ENCODE measurements at regions not wholly inside any gene's neighbourhood (a gene's known extent, or its start where the extent isn't known, plus 50 kb on each side); places are given as distances from the start of the nearest gene placed in this dataset.

DNA sequence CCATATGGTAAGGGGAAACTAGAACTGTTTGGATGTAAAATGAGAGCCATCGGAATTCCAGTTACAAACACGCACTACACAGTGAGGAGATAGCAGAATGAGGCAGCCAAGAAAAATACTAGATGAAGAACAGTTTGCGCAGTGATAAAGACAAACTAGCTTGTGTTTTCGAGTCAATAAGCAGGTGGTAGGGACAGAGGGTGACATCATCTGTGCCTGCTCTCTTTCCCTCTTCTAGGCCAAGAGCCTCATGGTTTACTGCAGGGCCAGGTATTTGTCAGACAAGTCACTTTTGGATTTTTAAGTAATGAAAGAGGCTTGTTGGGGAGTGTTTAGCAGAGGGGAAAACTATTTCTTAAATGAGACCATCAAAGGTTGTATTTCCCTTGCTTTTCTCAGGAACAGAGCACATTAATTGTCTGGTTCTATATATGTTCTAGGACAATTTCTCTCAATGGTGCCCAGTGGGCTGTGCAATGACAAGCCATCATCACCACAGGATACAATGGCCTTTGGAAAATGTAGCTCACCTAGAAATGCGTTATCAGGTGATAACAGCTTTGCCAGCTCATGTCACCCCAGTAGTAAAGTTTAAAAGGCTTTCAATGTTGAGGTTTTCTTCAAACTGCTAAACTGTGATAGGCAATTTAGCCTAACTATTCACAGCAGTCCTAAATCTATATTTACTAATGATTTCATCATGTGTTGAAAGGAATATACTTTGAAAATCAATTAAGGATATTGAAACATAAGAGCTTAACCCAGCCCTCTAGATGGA lies 1210.3 kb upstream of the ZEB2 start:
- H3K27me3 ChIP-seq (ENCODE audit: control insufficient read depth, insufficient read depth, low read length) = no peaks in the 10 kb centered on the region
- no peaks in the 10 kb centered on the region for H3K36me3 ChIP-seq (replicated peaks; ENCODE audit: control insufficient read depth, insufficient read depth, low read length)
- DNase-seq = no peak
- no peak overlapping the region for H3K4me3 ChIP-seq (ENCODE audit: insufficient read depth, low read depth, low read length)

DNA sequence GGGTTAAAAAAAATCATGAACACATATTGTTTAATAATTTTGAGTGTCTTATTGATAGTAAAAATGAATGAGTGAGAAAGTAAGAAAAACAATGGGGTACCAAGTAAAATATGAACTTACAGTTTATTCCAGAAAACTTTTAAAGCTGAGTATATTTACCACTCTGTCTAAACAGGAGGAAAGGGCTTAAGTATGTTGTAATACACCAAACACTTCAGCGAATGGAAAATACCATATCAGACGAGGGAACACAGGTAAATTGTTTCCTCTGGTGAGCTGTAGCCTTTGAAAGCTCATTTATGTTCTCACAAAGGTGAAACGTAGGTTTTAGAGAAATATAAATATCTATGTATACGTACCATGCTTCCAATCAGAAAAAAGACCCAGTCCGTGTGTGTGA lies 1209.6 kb upstream of the ZEB2 start:
- H3K27me3 ChIP-seq (ENCODE audit: control insufficient read depth, insufficient read depth, low read length) = no peaks in the 10 kb centered on the region
- H3K4me3 ChIP-seq (ENCODE audit: insufficient read depth, low read depth, low read length) = no peak overlapping the region
- no peaks in the 10 kb centered on the region for H3K36me3 ChIP-seq (replicated peaks; ENCODE audit: control insufficient read depth, insufficient read depth, low read length)
- no peak for DNase-seq

- Histone ChIP-seq H3K4me3 (ENCODE audit: insufficient read depth, low read depth, low read length) (no peak overlapping the region), H3K36me3 (replicated peaks; ENCODE audit: control insufficient read depth, insufficient read depth, low read length) (no peaks in the 10 kb centered on the region), H3K27me3 (ENCODE audit: control insufficient read depth, insufficient read depth, low read length) (no peaks in the 10 kb centered on the region)
- DNase-seq = no peak
Measured at GRCh38 chr2:145728511-145728910, 1208.6 kb upstream of the ZEB2 start.

GRCh38 chr2:145725876-145726275 lies 1206.0 kb upstream of the ZEB2 start:
- Histone ChIP-seq H3K36me3 (replicated peaks; ENCODE audit: control insufficient read depth, insufficient read depth, low read length) (no peaks in the 10 kb centered on the region), H3K27me3 (ENCODE audit: control insufficient read depth, insufficient read depth, low read length) (no peaks in the 10 kb centered on the region), H3K4me3 (ENCODE audit: insufficient read depth, low read depth, low read length) (no peak overlapping the region)
- DNase-seq = no peak

GRCh38 chr2:145724311-145724898 lies 1204.5 kb upstream of the ZEB2 start:
- no peaks in the 10 kb centered on the region for H3K36me3 ChIP-seq (replicated peaks; ENCODE audit: control insufficient read depth, insufficient read depth, low read length)
- H3K27me3 ChIP-seq (ENCODE audit: control insufficient read depth, insufficient read depth, low read length) = no peaks in the 10 kb centered on the region
- H3K4me3 ChIP-seq (ENCODE audit: insufficient read depth, low read depth, low read length) = no peak overlapping the region
- no peak for DNase-seq

GRCh38 chr2:145723872-145724271 lies 1204.0 kb upstream of the ZEB2 start:
- no peak for DNase-seq
- no peaks in the 10 kb centered on the region for H3K27me3 ChIP-seq (ENCODE audit: control insufficient read depth, insufficient read depth, low read length)
- no peak overlapping the region for H3K4me3 ChIP-seq (ENCODE audit: insufficient read depth, low read depth, low read length)
- H3K36me3 ChIP-seq (replicated peaks; ENCODE audit: control insufficient read depth, insufficient read depth, low read length) = no peaks in the 10 kb centered on the region

- no peak for DNase-seq
- no peaks in the 10 kb centered on the region for H3K36me3 ChIP-seq (replicated peaks; ENCODE audit: control insufficient read depth, insufficient read depth, low read length)
- no peak overlapping the region for H3K4me3 ChIP-seq (ENCODE audit: insufficient read depth, low read depth, low read length)
- H3K27me3 ChIP-seq (ENCODE audit: control insufficient read depth, insufficient read depth, low read length) = no peaks in the 10 kb centered on the region
Measured at GRCh38 chr2:145721681-145722080, 1201.8 kb upstream of the ZEB2 start.

DNA sequence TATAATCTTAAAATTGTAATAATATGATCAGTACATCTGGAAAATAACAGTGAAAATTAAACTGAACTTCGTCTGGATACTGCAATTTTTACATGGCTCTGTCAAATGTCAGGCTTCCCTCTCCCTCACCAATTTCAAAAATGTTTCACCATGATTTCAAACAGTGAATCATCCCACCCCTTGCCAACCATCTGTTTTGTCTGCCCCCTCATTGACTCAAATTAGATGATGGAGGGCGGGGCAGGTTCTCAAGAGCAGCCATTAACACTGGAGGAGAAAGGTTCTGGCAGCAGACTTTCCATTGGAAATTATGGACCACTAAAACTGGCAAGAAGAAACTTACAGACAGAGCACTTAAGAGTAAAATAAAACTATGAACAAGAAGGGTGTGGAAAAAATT lies 1195.7 kb upstream of the ZEB2 start:
- no peak for DNase-seq
- H3K27me3 ChIP-seq (ENCODE audit: control insufficient read depth, insufficient read depth, low read length) = no peaks in the 10 kb centered on the region

GRCh38 chr2:145710303-145710702 lies 1190.4 kb upstream of the ZEB2 start:
- H3K27me3 ChIP-seq (ENCODE audit: control insufficient read depth, insufficient read depth, low read length) = no peaks in the 10 kb centered on the region
- no peak for DNase-seq
- H3K36me3 ChIP-seq (replicated peaks; ENCODE audit: control insufficient read depth, insufficient read depth, low read length) = no peaks in the 10 kb centered on the region
- no peak overlapping the region for H3K4me3 ChIP-seq (ENCODE audit: insufficient read depth, low read depth, low read length)

More for the DNA sequence above, 1195.7 kb upstream of the ZEB2 start:
- Histone ChIP-seq H3K4me3 (ENCODE audit: insufficient read depth, low read depth, low read length) (no peak overlapping the region), H3K36me3 (replicated peaks; ENCODE audit: control insufficient read depth, insufficient read depth, low read length) (no peaks in the 10 kb centered on the region)

GRCh38 chr2:145702305-145702704 lies 1182.4 kb upstream of the ZEB2 start:
- H3K36me3 ChIP-seq (replicated peaks; ENCODE audit: control insufficient read depth, insufficient read depth, low read length) = no peaks in the 10 kb centered on the region
- no peak overlapping the region for H3K4me3 ChIP-seq (ENCODE audit: insufficient read depth, low read depth, low read length)
- DNase-seq = no peak
- no peaks in the 10 kb centered on the region for H3K27me3 ChIP-seq (ENCODE audit: control insufficient read depth, insufficient read depth, low read length)

- H3K4me3 ChIP-seq (ENCODE audit: insufficient read depth, low read depth, low read length) = no peak overlapping the region
- no peaks in the 10 kb centered on the region for H3K27me3 ChIP-seq (ENCODE audit: control insufficient read depth, insufficient read depth, low read length)
- DNase-seq = no peak
- no peaks in the 10 kb centered on the region for H3K36me3 ChIP-seq (replicated peaks; ENCODE audit: control insufficient read depth, insufficient read depth, low read length)
Measured at GRCh38 chr2:145692971-145693478, 1173.1 kb upstream of the ZEB2 start.

DNA sequence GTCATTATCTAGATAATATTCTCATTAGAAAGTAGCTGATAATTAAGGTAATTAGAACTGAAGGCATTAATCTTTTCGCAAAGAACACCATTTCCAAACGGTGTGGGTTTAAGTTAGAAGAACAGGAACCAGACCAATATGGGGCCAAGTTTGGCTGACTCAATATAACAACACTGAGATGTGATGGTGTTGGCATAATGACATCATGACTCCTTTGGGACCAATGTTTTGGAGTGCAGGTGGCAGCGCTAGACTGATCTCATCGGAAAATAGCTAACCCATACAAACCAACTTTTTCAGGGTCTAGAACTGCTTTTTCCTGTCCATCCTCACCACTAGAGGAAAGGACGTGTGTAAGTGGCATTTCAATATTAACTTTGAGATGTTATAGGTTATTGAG lies 1171.7 kb upstream of the ZEB2 start:
- no peaks in the 10 kb centered on the region for H3K36me3 ChIP-seq (replicated peaks; ENCODE audit: control insufficient read depth, insufficient read depth, low read length)
- no peak for DNase-seq
- H3K27me3 ChIP-seq (ENCODE audit: control insufficient read depth, insufficient read depth, low read length) = no peaks in the 10 kb centered on the region
- H3K4me3 ChIP-seq (ENCODE audit: insufficient read depth, low read depth, low read length) = no peak overlapping the region

DNA sequence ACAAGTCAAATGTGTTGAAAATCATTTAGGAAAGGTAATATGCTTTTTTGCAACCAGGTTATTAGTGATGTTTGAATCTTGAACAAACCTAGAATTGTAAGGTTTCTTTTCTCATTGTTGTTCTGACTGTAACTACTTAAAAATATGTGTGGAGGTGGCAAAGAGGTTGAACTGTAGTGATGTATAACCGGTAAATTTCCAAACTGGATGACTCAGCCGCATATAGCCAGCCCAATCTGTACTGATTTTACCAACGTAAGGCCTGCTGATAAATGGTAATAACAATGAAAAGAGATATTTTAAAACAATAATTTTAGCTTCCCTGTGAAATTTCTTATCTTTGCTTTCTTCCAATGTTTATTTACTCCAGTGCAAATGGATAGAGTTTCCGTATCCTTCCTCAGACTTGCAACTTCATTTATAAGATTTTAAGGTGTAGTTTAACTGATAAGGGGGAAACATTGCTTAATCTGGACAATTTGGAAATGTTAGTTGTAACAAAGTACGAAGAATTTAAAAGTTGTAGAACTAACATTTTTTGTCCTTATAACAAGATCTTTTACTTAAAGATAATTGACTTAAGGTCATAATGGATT lies 1170.4 kb upstream of the ZEB2 start:
- no peak overlapping the region for H3K4me3 ChIP-seq (ENCODE audit: insufficient read depth, low read depth, low read length)
- H3K27me3 ChIP-seq (ENCODE audit: control insufficient read depth, insufficient read depth, low read length) = no peaks in the 10 kb centered on the region
- H3K36me3 ChIP-seq (replicated peaks; ENCODE audit: control insufficient read depth, insufficient read depth, low read length) = no peaks in the 10 kb centered on the region
- no peak for DNase-seq

DNA sequence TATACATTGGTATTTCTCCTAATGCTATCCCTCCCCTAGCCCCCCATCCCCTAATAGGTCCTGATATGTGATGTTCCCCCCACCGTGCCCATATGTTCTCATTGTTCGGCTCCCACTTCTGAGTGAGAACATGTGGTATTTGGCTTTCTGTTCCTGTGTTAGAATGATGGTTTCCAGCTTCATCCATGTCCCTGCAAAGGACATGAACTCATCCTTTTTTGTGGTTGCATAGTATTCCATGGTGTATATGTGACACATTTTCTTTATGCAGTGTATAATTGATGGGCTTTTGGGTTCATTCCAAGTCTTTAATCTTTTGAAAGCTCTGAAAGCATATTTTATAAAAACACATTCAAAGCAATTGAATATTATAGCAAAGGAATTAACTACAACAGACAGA lies 1169.4 kb upstream of the ZEB2 start:
- Histone ChIP-seq H3K36me3 (replicated peaks; ENCODE audit: control insufficient read depth, insufficient read depth, low read length) (no peaks in the 10 kb centered on the region), H3K27me3 (ENCODE audit: control insufficient read depth, insufficient read depth, low read length) (no peaks in the 10 kb centered on the region)

GRCh38 chr2:145688156-145688555 lies 1168.2 kb upstream of the ZEB2 start:
- H3K4me3 ChIP-seq (ENCODE audit: insufficient read depth, low read depth, low read length) = no peak overlapping the region
- no peaks in the 10 kb centered on the region for H3K36me3 ChIP-seq (replicated peaks; ENCODE audit: control insufficient read depth, insufficient read depth, low read length)
- no peak for DNase-seq
- H3K27me3 ChIP-seq (ENCODE audit: control insufficient read depth, insufficient read depth, low read length) = no peaks in the 10 kb centered on the region

More for the DNA sequence above, 1169.4 kb upstream of the ZEB2 start:
- DNase-seq = no peak
- no peak overlapping the region for H3K4me3 ChIP-seq (ENCODE audit: insufficient read depth, low read depth, low read length)

Data from H7 (cell line).